NCI-H1436 (cell line): ENCODE measurements at regions not wholly inside any gene's neighbourhood (a gene's known extent, or its start where the extent isn't known, plus 50 kb on each side); places are given as distances from the start of the nearest gene placed in this dataset.

Experiments
- DNase-seq: peaks from one replicate; lab custom pipeline; 2025; lab: John Stamatoyannopoulos, UW

DNA sequence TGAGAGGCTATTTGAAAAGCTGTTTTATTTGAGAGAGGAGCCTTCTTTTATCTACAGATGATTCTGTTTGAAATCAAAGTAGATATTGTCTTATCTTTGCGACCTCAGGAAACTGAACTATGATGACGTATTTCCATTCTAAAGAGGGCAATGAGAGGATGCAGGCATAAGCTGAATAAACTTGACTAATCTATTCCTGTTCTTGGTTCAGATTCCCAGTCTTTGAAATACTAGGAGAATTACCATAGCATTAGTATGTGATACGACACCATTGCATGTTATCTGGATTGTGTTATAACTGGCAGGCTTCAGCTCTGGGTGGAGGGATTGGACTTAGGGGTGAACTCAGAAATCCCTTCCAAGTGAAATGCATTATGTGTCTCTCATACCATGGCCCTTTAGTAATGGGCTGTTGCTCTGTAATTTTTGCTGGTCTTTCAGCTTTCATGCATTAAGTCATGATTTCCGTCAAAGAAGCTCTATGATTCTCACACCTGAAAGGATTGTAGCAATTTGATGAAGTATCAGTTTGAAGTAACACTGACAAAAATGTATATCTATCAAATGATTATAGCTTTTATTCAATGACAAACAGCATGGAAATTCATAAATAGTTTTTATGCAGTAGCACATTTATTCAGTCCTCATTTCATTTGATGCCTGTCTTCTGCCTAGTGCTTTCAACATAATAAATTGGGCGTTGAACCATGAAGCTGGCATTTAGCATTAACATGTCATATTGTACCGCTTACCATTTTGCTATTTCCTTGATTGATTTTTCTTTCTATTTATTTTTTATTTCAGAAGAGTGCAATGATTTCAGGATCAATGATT, 138.4 kb upstream of the SPACA1 start:
- no peak for DNase-seq

DNA sequence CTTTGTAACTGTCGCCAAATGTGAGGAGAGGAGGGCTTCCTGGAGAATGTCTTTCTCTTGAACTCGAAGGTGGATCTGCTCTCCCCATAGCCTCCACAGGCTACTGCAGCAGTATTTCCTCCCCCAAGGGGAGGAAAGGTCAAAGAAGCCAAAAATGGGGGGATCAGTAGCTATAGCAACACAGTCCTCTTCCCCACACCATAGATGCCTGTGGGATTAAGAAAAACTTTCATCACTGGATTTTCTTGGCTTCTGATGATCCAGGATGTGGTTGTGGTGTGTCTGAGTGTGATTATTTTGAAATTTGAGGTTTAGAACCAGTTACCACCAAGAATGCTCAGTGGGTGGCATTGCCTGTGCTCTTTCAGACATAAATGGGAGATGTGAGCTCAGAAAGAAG, 140.1 kb upstream of the SPACA1 start:
- DNase-seq: no peak

- no peak for DNase-seq
These were observed 142.5 kb upstream of the SPACA1 start for GRCh38 chr6:87905101-87905641.

DNA sequence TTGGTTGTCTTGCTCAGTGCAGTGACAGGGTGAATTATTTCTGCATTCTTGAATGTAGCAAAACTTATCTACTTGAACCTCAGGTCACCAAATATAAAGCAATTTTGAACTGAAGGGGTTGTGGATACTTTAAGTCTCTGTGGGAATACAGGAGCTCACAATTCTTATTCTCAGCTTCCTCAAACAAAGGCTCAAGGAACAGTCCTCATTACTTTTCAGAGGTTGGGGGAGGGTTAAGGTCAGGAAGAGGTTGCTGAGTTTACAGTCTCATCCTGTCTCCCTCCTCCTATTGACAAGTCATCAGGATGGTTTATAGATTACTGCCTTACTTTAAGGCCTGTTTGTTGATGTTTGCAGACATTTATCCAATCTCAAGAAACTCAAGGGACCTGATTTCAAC, 143.6 kb upstream of the SPACA1 start:
- no peak for DNase-seq

DNA sequence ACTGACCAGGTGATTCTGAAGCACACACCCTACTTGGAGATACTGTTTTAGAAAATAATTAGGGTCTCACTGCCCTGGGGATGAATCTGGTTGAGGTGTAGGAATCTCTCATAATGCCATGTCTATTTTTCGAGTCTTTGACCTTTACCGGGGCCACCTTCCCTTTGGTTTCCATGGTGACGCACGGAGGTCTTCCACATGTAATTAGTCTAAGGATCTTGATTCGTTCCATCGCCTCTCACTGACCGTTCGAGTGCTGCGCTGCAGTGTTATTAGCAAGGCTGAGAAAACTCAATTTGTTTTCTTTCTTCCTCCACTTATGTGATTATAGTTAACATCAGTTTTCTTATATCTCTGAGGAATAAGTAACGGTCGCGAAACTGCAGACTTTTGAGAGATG, 144.3 kb upstream of the SPACA1 start:
- DNase-seq: no peak

DNA sequence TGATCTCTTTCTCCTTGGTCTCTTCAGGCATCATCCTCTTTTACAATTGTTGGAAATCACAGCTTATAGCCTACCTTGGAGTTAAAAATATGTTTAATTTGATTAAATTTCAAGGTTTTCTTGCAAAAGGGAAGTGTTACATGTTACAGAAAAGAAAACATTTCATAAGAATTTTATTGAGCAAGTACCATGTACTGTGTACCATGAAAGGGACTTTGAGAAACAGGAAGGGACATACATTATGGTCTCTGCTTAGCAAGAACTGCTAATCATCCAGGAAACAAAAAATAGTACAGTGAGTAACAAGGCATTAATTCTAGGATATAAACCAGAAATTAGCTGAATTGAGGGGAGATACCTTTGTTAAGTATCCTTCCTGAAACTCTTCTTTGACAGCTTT, 145.3 kb upstream of the SPACA1 start:
- no peak for DNase-seq

DNA sequence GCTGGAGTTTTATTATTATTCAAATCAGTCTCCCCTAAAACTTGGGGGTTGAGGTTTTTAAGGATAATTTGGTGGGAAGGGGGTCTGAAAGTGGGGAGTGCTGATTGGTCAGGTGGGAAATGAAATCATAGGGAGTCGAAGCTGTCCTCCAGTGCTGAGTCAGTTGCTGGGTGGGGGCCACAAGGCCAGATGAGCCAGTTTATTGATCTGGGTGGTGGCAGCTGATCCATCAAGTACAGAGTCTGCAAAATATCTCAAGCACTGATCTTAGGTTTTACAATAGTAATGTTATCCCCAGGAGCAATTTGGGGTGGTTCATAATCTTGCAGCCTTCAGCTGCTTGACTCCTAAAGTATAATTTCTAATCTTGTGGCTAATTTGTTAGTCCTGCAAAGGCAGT, 146.0 kb upstream of the SPACA1 start:
- DNase-seq: no peak

DNA sequence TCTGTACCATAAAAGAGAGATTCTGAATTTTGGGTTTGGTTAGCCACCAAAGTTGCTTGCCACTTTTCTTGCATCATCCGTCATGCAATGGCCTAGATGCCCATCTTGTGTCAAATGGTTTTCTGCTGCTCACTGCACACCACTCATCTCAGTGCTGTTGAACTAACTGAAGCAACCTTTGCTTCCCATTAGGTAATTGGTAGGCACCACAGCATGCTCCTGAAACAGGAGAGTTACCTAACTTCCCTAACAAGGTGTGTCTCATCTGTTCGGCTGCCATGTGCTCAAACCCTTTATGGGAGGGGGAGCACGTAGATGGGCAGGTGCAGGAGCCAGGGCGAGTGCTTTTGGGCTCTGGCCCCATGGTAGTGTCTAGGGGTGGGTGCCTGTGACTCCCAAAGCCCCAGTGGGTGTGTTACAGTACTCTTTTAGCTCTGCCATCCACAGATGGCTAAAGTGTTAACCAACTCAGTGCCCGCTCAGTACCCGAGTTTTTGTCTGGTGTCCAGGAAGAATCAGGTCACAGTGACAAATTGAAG, 147.4 kb upstream of the SPACA1 start:
- DNase-seq: no peak

DNA sequence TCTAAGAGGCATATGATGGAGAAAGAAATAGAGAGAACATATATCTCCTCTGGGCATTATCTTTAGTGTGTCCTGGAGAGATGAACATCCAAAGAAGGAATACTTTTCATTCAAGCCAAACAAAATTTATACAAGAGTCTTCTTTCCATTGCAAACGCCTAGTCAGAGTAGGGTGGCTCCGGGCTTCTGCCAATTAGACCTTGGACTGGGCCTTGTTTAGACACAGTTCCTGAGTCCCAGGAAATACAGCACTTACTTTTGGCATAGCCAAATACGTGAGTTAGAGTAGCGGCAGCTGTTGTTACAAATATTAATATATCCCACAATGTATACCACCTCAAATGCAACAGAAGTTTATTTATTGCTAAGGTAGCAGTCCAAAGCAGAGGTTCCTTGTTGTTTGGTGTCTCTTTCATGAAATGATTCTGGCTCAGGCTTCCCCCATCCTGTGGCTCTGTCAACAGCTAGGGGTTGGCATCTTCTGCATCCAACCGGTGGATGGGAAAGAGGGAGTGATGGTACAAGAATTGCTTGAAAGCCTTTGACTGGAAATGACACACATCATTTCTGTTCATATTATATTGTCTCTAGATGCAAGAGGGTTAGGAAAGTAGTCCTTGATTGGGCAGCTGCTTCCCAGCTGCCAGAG, 148.0 kb upstream of the SPACA1 start:
- DNase-seq: no peak

DNA sequence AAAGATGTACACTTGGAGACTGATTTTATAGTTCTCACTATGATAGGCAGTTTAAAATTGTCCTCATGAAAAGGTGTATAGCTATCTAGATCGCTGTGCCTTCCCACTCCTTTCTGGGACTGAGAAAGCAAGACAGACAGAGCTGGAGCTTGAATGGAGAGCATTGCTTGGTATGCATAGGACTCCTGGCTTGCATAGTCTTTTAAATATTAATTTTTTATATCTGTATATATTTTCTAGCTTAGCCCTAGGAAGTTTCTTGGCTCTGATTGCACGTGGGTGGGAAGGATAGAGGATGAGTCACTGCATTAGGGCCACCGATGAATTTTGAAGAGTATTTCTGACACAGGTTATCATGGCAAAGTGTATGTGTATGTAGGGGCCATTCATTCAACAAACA, 150.0 kb upstream of the SPACA1 start:
- no peak for DNase-seq

- no peak for DNase-seq
These were observed 150.6 kb upstream of the SPACA1 start for GRCh38 chr6:87897013-87897412.

DNA sequence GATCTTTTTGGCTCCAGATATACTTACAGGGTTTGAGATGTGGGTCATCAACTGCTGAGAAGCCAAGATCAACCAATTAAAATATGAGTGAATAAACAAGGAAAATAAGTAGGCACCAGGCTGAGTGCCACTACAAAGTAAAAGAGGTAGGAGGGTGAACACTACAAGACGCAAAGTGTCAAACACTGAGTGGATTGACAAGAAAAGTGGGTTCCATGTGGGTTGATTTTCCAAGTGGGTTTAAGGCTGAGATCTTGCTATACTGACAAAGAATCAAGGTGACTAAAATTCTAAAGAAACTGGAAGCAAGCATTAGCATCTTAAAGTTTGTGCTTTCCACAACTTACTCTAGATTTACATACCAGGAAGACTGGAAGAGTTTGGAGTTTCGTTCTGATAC, 160.4 kb upstream of the SPACA1 start:
- no peak for DNase-seq

GRCh38 chr6:87884203-87884602, 163.4 kb upstream of the SPACA1 start:
- no peak for DNase-seq

- DNase-seq: no peak
These were observed 166.2 kb upstream of the SPACA1 start for GRCh38 chr6:87881342-87881895.

- no peak for DNase-seq
These were observed 168.3 kb upstream of the SPACA1 start for GRCh38 chr6:87879132-87879861.

DNA sequence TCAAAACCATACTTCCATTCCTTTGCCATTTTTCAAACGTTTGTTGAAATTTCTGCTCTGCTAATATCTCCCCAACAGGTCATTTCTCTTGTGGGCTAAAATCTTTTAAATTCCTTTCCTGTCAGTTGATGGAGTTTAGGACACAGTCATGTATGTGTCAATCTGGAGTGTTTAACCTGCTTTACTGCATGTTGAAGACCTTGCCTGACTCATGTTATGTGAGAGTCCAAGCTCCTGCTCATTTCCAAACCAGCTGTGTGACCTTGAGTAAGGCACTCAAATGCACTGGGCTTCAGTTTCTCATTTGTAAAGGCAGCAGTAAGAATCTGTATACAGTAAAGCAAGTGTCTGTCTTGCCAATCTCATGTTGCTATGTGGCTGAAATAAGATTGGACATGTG, 171.9 kb upstream of the SPACA1 start:
- no peak for DNase-seq

GRCh38 chr6:87873556-87873955, 171.5 kb upstream of the AKIRIN2 start:
- DNase-seq: no peak

GRCh38 chr6:87870556-87870955, 168.5 kb upstream of the AKIRIN2 start:
- no peak for DNase-seq

- DNase-seq: no peak
These were observed 167.3 kb upstream of the AKIRIN2 start for GRCh38 chr6:87869064-87869905.

DNA sequence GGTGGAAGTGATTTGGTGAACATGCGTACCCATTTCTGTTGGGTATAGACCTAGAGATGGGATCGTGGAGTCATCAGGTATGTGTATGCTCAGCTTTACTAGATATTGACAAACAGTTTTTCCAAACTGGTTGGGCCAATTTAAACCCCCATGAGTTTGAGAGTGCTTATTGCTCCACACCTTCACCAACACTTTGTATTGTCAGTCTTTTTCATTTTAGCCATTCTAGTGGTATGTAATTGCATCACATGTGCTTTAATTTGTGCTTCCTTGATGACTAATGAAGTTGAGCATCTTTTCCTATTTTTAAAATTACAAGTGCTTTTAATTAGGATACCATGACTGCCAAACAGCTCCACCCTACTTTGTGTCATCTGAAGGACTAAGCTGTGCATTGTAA, 158.9 kb upstream of the AKIRIN2 start:
- DNase-seq: no peak

DNA sequence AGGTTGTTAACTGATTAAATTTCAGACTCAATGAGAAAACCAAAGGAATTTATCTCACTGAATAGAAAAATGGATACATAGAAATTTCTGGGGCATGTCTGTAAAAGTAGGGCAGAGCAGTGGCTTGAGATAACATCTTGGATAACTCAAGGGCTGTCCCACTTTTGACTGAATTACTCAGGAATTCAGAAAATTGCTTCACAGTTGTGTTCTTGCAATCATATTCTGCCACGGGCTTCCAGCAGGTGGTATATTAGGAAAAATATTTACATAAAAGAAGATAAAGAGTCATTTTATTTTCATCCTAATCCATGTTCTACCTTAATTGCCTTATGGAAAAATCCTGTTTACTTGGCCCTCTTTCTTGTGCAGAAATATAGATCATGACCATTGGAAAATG, 156.4 kb upstream of the AKIRIN2 start:
- no peak for DNase-seq
